OCI-LY3 (cell line): ENCODE measurements at regions not wholly inside any gene's neighbourhood (a gene's known extent, or its start where the extent isn't known, plus 50 kb on each side); places are given as distances from the start of the nearest gene placed in this dataset.

Experiments used
- H2AFZ ChIP-seq: fragments of 200-600, 300-600 bp; shearing (Covaris generic); 2 replicates; pipeline ENCODE4 v1.6.0; 2014; ENCODE audit warnings: antibody characterized with exemption, low read depth, low read length
- H3K27ac ChIP-seq: fragments of 200-600, 300-600 bp; sonication (generic); 2 replicates; pipeline ENCODE4 v1.5.1; 2014; ENCODE audit warnings: mild to moderate bottlenecking, low read length, moderate library complexity, mixed read lengths
- H3K27me3 ChIP-seq: fragments of 200-600, 300-600 bp; sonication (generic); 2 replicates; pipeline ENCODE4 v1.6.1; 2014; ENCODE audit warnings: low read depth, low read length, mixed read lengths
- H3K36me3 ChIP-seq: fragments of 200-600, 300-600 bp; sonication (generic); replicated peaks from 2 replicates; pipeline ENCODE3; 2014; ENCODE audit warnings: low read depth, low read length, mixed read lengths
- H3K4me1 ChIP-seq: fragments of 300-600, 200-600 bp; sonication (generic); 2 replicates; pipeline ENCODE4 v1.6.1; 2014; ENCODE audit warnings: low read length, mixed read lengths
- H3K4me2 ChIP-seq: fragments of 200-600, 300-600 bp; sonication (generic); 2 replicates; pipeline ENCODE4 v1.6.1; 2014; ENCODE audit warnings: low read length, mixed read lengths
- H3K4me3 ChIP-seq: fragments of 300-600, 200-600 bp; sonication (generic); 2 replicates; pipeline ENCODE4 v1.5.1; 2014; ENCODE audit warnings: antibody characterized with exemption, mild to moderate bottlenecking, low read length, moderate library complexity
- H3K79me2 ChIP-seq: fragments of 300-600, 200-600 bp; shearing (Covaris generic); 2 replicates; pipeline ENCODE4 v1.6.1; 2014; ENCODE audit warnings: mild to moderate bottlenecking, low read length, mixed read lengths
- H3K9ac ChIP-seq: fragments of 300-600, 200-600 bp; shearing (Covaris generic); 2 replicates; pipeline ENCODE4 v1.6.0; 2014; ENCODE audit warnings: mild to moderate bottlenecking, low read length, moderate library complexity
- H3K9me3 ChIP-seq: fragments of 200-600, 300-600 bp; shearing (Covaris generic); 2 replicates; pipeline ENCODE4 v1.6.1; 2014; ENCODE audit warnings: low read length, mixed read lengths; ENCODE audit not compliant: insufficient read depth
- H4K20me1 ChIP-seq: fragments of 200-600, 300-600 bp; sonication (generic); 2 replicates; pipeline ENCODE4 v1.6.1; 2016; ENCODE audit warnings: low read length, mixed read lengths; ENCODE audit not compliant: insufficient read depth
- CTCF ChIP-seq: fragments of 200-600, 300-600 bp; sonication (generic); IDR thresholded peaks from 2 replicates; pipeline ENCODE4 v1.5.1; 2014; ENCODE audit warnings: antibody characterized with exemption, low read length, low read depth
- EZH2phosphoT487 ChIP-seq: fragments of 200-600 bp; shearing (Covaris generic); IDR thresholded peaks from 2 replicates; pipeline ENCODE4 v1.6.1; 2018; ENCODE audit warnings: antibody characterized with exemption, mixed run types, low read depth

- Histone ChIP-seq H3K9me3 (no peaks in the 10 kb centered on the region), H3K27ac (peak overlapping the region; percentile 50), H3K79me2 (no peaks in the 10 kb centered on the region), H3K36me3 (no peaks in the 10 kb centered on the region), H3K9ac (peak overlapping the region; percentile 21), H3K4me1 (peaks cover 44% of the 10 kb centered on the region), H3K27me3 (peaks cover 34% of the 10 kb centered on the region), H3K4me3 (peak overlapping the region; percentile 57), H3K4me2 (peak overlapping the region; percentile 68), H2AFZ (no peak overlapping the region), H4K20me1 (no peaks in the 10 kb centered on the region)
- no peak for TF ChIP-seq EZH2phosphoT487
- no peak for TF ChIP-seq CTCF
These were observed 136.9 kb upstream of the ZC3H12C start for GRCh38 chr11:109956124-109956793.

- Histone ChIP-seq H3K4me2 (peak overlapping the region; percentile 68), H3K4me3 (peak overlapping the region; percentile 57), H3K4me1 (peaks cover 44% of the 10 kb centered on the region), H3K79me2 (no peaks in the 10 kb centered on the region), H3K36me3 (no peaks in the 10 kb centered on the region), H3K27me3 (peaks cover 34% of the 10 kb centered on the region), H3K27ac (peak overlapping the region; percentile 50), H3K9me3 (no peaks in the 10 kb centered on the region), H4K20me1 (no peaks in the 10 kb centered on the region), H2AFZ (no peak overlapping the region), H3K9ac (peak overlapping the region; percentile 21)
- TF ChIP-seq EZH2phosphoT487 (no peak), CTCF (no peak)
These were observed 136.2 kb upstream of the ZC3H12C start for GRCh38 chr11:109957000-109957399.

GRCh38 chr11:109957601-109958000 is 135.6 kb upstream of the ZC3H12C start:
- H3K36me3 ChIP-seq = no peaks in the 10 kb centered on the region
- no peak for TF ChIP-seq CTCF
- no peak for TF ChIP-seq EZH2phosphoT487
- peak overlapping the region; percentile 50; the same call in 1 of the 2 replicates for H3K27ac ChIP-seq
- peaks cover 44% of the 10 kb centered on the region for H3K4me1 ChIP-seq
- peak overlapping the region; percentile 11; the same call in 1 of the 2 replicates for H3K9ac ChIP-seq
- peak overlapping the region; percentile 57 for H3K4me3 ChIP-seq
- H3K9me3 ChIP-seq = no peaks in the 10 kb centered on the region
- no peaks in the 10 kb centered on the region for H3K79me2 ChIP-seq
- no peaks in the 10 kb centered on the region for H4K20me1 ChIP-seq
- H2AFZ ChIP-seq = no peak overlapping the region
- H3K27me3 ChIP-seq = peaks cover 34% of the 10 kb centered on the region
- H3K4me2 ChIP-seq = peak overlapping the region; percentile 68

- no peak overlapping the region for H3K4me3 ChIP-seq
- peaks cover 31% of the 10 kb centered on the region for H3K27me3 ChIP-seq
- H3K9ac ChIP-seq = no peak overlapping the region
- H4K20me1 ChIP-seq = no peaks in the 10 kb centered on the region
- H3K9me3 ChIP-seq = no peaks in the 10 kb centered on the region
- H3K79me2 ChIP-seq = no peaks in the 10 kb centered on the region
- no peak overlapping the region for H3K4me2 ChIP-seq
- TF ChIP-seq EZH2phosphoT487 (no peak), CTCF (no peak)
- H3K36me3 ChIP-seq = no peaks in the 10 kb centered on the region
- H2AFZ ChIP-seq = no peak overlapping the region
- H3K27ac ChIP-seq = no peak overlapping the region
- peaks cover 44% of the 10 kb centered on the region for H3K4me1 ChIP-seq
These were observed 134.9 kb upstream of the ZC3H12C start for GRCh38 chr11:109958131-109958820.
